GM21390 (cell line): ENCODE measurements at regions not wholly inside any gene's neighbourhood (a gene's known extent, or its start where the extent isn't known, plus 50 kb on each side); places are given as distances from the start of the nearest gene placed in this dataset.
"Not testable (repeated sequence)": the region's sequence is repeated elsewhere in the genome, so short reads cannot be mapped to it uniquely, and the experiment has no call there.

Experiments used
- ATAC-seq: cut with Tn5 transposase; IDR thresholded peaks from one replicate; pipeline ENCODE4 v1.9.1; 2021; ENCODE audit not compliant: unreplicated experiment

GRCh38 chrX:16319929-16320328 is 152.6 kb downstream of the MAGEB17 start:
- no peak for ATAC-seq

- ATAC-seq, result no peak
Measured at GRCh38 chrX:16320765-16321355, 153.6 kb downstream of the MAGEB17 start.

- no peak for ATAC-seq
Measured at GRCh38 chrX:16333453-16333852, 166.2 kb downstream of the MAGEB17 start.

GRCh38 chrX:16335181-16335580 is 167.9 kb downstream of the MAGEB17 start:
- no peak for ATAC-seq

- no peak for ATAC-seq
Measured at GRCh38 chrX:16347968-16348670, 180.8 kb downstream of the MAGEB17 start.

GRCh38 chrX:16357902-16358301 is 190.6 kb downstream of the MAGEB17 start:
- no peak for ATAC-seq

GRCh38 chrX:16360056-16360455 is 192.8 kb downstream of the MAGEB17 start:
- not testable (repeated sequence) for ATAC-seq

- no peak for ATAC-seq
Measured at GRCh38 chrX:16368696-16369095, 201.4 kb downstream of the MAGEB17 start.

- ATAC-seq, result no peak
Measured at GRCh38 chrX:16376056-16376455, 208.8 kb downstream of the MAGEB17 start.

- no peak for ATAC-seq
Measured at GRCh38 chrX:16386126-16386525, 218.8 kb downstream of the MAGEB17 start.

GRCh38 chrX:16392597-16392996 is 225.3 kb downstream of the MAGEB17 start:
- no peak for ATAC-seq

GRCh38 chrX:16394290-16394689 is 227.0 kb downstream of the MAGEB17 start:
- no peak for ATAC-seq

- ATAC-seq, result no peak
Measured at GRCh38 chrX:16403808-16404207, 236.5 kb downstream of the MAGEB17 start.

GRCh38 chrX:16416588-16416987 is 233.4 kb upstream of the S100G start:
- ATAC-seq, result no peak

- ATAC-seq, result no peak
Measured at GRCh38 chrX:16418650-16419049, 231.3 kb upstream of the S100G start.

GRCh38 chrX:16427668-16428067 is 222.3 kb upstream of the S100G start:
- ATAC-seq, result no peak

GRCh38 chrX:16429406-16429805 is 220.6 kb upstream of the S100G start:
- ATAC-seq, result no peak

- ATAC-seq, result no peak
Measured at GRCh38 chrX:16431266-16431665, 218.7 kb upstream of the S100G start.

GRCh38 chrX:16433021-16433420 is 216.9 kb upstream of the S100G start:
- ATAC-seq, result no peak

- ATAC-seq, result no peak
Measured at GRCh38 chrX:16435399-16435986, 214.5 kb upstream of the S100G start.

- no peak for ATAC-seq
Measured at GRCh38 chrX:16436348-16437188, 213.4 kb upstream of the S100G start.

GRCh38 chrX:16440446-16440845 is 209.5 kb upstream of the S100G start:
- ATAC-seq, result no peak
